Fibroblast of gingiva (primary cell): ENCODE measurements at regions not wholly inside any gene's neighbourhood (a gene's known extent, or its start where the extent isn't known, plus 50 kb on each side); places are given as distances from the start of the nearest gene placed in this dataset.
"Not testable (repeated sequence)": the region's sequence is repeated elsewhere in the genome, so short reads cannot be mapped to it uniquely, and the experiment has no call there.

ENCODE experiments used
- DNase-seq: peaks from one replicate; pipeline ENCODE4 v3.0.0-alpha.2; 2011; ENCODE audit warnings: low read depth

DNA sequence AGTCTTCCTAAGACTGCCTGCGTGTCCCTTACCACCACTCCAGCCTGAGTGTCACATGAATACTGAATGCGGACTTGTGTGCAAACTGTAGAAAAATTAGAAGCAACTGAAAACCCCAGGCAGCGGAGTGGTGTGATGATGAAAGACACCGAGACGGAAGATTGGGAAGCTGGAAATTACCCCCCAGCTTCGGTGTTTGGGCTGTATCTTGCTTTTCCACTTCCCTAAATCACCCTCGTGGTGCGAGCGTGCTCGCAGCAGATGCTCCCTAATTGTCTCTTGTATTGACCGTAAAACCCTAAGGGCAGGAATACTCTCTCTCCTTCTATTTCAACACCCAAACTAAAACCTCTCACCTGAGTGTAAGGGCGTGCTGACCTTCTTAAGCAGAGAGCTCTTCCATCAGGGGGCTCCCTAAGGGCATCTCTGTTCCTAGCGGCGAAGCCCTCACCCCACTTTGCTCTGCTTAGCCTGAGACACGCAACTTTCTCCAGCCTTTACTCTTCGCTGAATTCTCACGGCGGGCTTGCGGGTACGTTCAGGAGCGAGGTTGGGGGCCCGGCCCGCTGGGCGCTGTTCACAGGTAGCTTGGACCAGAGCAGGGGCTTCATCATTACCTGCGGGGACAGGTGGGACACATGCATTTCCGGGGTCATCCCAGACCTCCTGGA, 62.4 kb downstream of the CRYBB2 start:
- no peak for DNase-seq

DNA sequence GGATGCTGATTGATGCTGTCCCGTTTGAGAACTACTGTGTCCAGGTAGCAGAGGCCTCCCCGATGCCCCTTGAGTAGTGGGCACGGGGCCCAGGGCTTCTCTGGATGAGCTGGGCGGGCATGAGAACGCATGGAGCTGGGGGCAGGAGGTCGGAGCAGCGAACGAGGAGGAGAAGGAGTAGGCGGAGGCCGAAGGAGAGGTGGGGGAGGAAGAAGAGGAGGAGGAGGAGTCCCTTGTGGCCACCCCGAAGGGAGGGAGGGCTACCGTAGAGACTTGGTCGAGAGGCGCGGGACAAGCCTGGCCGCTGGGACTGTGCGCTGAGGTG, 62.9 kb downstream of the CRYBB2 start:
- DNase-seq, result no peak

DNA sequence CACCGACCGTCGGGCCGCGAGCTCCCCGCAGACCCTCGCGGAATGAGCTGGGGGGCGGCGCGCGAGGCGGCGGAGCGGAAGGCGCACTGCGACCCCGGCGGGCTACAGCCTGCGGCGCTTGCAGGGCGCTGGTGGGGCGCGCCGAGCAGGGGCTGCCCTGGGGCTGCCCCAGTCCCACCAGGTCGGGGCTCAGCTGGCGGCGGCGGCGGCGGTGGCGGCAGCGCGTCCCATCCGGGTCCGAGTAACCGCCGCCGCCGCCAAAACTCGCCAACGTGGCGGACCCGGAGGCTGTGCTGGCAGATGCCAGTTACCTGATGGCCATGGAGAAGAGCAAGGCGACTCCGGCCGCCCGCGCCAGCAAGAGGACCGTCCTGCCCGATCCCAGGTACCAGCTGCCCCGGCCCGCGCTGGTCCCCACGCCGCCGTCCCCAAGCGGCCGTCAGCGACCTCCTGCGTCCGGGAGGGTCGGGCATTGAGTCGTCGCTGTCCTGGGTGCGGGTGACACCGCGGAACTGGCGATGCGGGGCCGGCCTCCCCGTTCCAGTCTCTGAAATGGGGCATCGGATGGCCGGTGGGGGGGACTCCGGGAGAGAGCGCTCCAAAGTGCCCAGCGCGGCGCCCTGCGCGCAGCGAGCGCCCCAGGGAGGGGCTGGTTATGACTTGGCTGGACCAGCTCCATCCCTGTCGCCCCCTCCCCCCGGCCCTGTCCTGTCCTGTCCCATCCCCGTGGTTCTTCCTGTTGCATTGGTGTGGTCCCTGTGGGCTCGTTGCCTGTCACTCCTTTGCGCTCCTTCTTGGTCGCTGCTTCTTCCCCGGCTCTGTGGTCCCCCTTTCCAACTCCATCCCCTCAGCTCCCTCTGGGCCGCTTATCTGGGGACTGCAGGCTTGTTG, 63.5 kb downstream of the CRYBB2 start:
- DNase-seq, result no peak

DNA sequence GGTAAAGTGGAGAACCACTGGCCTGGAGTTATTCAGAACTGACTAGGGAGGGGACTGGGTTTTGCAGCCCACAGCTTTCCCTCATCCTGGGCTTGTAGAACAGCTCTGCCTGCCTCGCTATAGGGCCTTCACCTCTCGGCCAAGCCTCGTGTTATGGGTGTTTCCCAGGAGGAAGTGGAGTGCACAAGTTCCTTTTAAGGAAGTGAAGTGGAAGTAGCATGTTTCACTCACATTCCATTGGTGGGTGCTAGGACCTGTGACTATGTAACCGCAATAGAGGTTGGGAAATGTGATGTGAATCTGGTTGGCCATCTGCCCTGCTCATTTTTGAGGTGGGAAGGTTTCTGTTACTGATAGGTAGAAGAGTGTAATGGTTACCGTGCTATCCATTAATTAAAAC, 69.0 kb downstream of the CRYBB2 start:
- DNase-seq, result not testable (repeated sequence)

DNA sequence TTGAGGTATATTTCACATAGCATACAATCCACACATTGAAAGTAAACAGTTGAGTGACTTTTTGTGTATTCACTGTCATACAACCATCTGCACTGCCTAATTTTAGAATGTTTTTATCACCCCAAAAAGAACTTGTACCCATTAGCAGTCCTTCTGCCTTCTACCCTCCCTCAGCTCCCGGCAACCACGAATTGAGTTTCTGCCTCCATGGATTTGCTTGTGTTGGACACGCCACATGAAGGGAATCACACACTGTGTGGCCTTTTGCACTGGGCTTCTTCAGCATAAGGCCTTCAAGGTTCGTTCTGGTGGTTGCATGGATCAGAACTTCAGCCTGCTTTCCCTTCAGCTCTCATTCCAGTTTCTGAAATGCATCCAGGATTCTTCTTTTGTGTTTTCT, 82.5 kb downstream of the CRYBB2 start:
- not testable (repeated sequence) for DNase-seq

DNA sequence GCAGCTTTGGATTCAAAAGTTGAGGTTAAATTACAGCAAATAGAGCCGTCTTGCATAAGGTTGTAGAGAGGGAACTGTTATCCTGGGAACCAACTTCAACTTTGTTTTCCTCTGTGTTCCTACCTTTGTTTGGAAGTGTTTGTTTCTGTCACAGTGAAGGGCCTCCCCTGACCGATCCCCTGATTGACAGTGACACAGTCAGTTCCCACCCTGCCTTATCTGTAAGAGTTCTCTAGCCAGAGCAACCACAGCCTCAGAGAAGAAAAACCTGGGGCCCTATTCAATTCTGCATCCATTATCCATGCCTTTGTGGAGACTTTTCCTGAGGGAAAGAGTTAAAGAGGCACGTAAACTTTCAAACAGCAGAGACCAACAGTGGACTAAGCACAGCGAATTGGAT, 90.1 kb downstream of the CRYBB2 start:
- DNase-seq, result not testable (repeated sequence)

DNA sequence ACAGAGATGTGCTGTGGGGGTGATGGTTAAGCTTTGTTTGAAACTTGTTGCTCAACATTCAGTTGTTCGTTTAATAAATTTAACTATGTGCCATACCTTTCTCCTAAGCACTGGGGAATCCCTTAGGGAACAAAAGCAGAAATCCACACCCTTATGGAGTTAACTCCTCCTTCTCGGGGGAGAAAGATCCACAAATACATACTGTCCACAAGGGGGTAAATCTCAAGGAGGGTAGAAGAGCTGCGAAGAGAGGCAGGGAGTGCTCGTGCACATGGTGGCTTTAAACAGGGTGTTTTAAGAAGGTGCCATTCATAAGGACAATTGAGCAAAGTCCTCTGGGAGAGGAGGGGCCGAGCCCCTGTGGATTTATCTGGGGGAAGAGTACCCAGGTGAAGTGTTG, 92.5 kb downstream of the CRYBB2 start:
- DNase-seq, result not testable (repeated sequence)

DNA sequence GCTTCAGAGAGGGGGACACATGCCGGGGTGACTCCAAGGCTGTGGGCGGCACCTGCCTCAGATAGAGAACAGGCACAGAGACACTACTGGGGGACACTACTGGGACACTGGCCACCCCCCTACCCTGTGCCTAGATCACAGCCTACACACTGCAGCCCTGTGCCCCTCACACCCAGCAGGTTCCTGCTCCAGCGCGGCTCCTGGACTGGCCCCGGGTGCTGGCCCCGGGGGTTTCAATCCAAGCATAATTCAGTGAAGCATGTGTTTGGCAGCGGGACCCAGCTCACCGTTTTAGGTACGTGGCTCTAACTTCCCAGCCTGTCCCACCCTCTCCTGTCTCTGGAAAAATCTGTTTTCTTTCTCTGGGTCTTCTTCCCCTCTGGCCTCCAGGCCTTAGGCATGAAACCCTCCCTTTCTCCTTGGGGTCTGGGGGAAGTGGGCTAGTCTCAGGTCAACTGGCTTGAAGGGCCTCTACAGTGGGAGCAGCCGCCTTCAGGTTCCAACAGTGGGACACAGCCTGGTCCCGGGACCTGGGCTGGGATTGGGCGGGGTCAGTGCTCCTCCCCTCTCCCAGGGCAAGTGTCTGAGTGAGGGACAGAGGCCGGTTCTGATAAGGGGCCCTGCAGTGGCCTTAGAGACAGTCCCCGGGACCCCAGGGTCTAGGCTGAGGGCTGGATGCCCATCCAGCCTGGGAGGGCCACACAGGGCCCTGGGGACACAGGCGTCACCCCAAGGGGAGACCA, 98.8 kb downstream of the CRYBB2 start:
- DNase-seq, result no peak

DNA sequence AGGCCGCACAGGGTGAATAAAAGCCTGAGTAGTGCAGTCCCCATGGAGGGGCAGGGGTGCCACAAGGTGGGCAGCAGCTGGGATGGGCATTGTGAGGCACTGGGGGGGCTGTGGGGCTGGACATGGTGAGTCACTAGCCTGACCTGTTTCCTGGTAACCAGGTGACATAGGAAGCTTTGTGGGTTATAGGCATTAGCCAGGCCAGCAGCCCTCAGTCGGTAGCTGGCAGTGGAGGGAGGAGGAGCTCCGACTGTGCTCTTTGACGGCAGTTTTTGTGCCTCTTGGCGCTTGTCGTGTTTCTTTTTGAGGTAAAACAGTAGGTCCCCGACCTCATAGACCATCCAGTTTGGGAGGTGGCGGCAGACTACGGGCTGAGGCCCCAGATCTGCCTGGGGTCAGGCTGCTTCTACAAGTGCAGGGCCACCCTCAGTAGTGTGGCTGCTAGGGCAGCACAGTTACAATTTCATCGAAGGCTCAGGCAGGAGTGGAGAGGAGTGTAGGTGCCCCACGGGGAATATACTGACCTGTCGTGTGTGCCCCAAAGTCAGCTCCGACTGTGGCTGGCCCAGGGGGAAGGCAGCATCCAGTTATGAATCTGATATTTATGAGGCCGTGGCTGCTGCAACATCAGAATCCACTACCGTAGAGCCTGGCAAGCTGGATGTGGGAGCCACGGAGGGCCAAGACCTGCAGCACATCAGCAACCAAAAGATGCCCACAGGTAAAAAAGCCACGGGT, 107.7 kb downstream of the CRYBB2 start:
- no peak for DNase-seq

DNA sequence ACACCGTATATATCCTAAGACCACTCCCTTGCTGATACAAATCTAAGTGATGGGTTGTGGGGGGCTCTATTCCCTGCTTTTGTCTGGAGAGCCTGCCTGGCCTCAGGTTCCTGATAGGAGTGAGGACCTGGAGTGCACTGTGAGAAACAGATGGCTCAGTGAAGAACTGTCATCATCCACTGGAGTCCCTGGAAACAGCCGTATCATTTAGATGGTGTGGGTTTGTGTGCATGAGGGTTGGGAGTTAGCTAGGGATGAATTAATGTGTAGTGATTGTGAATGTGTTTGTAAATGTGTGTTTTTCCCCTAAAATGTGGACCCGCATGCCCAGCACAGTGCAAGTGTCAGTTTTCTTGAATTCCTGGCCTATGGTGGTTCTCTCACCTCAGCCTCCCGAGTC, 111.6 kb downstream of the CRYBB2 start:
- DNase-seq, result no peak

DNA sequence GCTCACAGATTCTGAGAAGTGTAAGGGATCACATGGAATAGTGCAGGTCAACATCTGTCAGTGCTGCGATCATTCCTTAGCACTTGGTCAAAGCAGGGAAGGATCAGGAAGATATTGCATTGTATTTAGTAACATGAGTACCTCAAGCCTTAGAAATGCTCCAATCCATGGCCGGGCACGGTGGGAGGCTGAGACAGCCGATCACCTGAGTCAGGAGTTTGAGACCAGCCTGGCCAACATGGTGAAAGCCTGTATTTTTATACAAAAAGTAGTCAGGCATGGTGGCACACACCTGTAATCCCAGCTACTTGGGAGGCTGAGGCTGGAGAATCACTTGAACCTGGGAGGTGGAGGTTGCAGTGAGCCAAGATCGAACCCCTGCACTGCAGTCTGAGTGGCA, 112.5 kb downstream of the CRYBB2 start:
- DNase-seq, result not testable (repeated sequence)

DNA sequence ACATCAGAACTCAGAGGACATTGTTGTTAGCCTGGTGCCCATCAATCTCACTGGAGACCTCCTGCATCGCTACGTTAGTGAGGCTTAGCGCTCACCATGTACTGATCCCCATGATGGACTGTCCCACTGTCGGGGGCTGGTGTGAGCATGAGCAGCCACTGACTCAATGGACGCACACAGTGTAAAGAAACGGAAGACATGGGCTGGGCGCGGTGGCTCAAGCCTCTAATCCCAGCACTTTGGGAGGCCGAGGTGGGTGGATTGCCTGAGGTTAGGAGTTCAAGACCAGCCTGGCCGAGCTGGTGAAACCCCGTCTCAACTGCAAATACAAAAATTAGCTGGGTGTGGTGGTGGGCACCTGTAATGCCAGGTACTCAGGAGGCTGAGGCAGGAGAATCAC, 112.9 kb downstream of the CRYBB2 start:
- no peak for DNase-seq

DNA sequence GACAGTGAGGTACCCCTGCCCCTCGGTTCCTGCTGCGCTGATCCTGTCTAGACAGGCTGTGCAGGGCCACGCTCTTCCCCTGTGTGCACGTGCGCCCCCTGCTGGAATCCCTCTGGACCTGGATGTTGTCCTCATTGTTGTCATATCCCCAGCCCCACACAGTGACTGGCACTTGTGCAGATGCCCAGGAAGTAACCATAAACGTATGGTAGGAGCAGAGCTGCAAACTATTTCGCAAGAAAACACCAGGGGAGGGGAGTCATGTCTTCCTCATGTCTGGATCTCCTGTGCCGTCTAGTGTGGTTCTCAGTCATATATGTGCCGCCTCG, 114.7 kb downstream of the CRYBB2 start:
- no peak for DNase-seq

DNA sequence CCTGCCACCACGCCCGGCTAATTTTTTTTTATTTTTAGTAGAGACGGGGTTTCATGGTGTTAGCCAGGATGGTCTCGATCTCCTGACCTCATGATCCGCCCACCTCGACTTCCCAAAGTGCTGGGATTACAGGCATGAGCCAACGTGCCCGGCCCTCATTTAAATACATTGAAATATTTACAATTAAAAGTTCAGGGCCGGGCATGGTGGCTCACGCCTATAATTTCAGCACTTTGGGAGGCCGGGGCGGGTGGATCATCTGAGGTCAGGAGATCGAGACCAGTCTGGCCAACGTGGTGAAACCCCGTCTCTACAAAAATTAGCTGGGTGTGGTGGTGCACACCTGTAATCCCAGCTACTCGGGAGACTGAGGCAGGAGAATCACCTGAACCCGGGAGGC, 115.2 kb downstream of the CRYBB2 start:
- DNase-seq, result not testable (repeated sequence)

DNA sequence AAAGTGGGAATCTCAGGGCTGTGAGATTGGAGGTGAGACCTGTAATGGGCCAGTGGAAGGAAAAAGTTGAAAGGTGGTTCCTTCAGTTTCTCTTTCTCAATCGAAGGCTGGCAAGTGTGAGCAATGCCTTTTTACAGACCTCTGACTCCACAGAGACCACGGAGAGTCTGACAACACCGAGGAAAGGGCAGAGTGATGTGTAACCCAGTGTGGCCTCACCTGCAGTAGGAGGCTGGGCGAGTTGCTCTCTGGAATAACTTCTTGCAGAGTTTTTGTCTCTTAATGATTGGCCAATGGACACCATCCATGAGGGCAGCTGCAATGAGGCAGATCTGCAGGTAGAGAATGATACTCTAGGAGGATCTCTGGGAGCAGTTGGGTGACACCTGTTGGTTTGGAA, 115.8 kb downstream of the CRYBB2 start:
- not testable (repeated sequence) for DNase-seq

DNA sequence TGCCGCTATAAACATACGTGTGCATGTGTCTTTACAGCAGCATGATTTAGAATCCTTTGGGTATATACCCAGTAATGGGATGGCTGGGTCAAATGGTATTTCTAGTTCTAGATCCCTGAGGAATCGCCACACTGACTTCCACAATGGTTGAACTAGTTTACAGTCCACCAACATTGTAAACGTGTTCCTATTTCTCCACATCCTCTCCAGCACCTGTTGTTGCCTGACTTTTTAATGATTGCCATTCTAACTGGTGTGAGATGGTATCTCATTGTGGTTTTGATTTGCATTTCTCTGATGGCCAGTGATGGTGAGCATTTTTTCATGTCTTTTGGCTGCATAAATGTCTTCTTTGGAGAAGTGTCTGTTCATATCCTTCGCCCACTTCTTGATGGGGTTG, 121.1 kb downstream of the CRYBB2 start:
- not testable (repeated sequence) for DNase-seq

DNA sequence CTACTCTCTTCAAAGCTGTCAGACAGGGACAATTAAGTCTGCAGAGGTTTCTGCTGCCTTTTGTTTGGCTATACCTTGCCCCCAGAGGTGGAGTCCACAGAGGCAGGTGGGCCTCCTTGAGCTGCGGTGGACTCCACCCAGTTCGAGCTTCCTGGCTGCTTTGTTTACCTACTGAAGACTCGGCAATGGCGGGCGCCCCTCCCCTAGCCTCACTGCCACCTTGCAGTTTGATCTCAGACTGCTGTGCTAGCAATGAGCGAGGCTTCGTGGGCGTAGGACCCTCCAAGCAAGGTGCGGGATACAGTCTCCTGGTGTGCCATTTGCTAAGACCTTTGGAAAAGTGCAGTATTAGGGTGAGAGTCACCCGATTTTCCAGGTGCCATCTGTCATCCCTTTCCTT, 124.9 kb downstream of the CRYBB2 start:
- DNase-seq, result not testable (repeated sequence)

DNA sequence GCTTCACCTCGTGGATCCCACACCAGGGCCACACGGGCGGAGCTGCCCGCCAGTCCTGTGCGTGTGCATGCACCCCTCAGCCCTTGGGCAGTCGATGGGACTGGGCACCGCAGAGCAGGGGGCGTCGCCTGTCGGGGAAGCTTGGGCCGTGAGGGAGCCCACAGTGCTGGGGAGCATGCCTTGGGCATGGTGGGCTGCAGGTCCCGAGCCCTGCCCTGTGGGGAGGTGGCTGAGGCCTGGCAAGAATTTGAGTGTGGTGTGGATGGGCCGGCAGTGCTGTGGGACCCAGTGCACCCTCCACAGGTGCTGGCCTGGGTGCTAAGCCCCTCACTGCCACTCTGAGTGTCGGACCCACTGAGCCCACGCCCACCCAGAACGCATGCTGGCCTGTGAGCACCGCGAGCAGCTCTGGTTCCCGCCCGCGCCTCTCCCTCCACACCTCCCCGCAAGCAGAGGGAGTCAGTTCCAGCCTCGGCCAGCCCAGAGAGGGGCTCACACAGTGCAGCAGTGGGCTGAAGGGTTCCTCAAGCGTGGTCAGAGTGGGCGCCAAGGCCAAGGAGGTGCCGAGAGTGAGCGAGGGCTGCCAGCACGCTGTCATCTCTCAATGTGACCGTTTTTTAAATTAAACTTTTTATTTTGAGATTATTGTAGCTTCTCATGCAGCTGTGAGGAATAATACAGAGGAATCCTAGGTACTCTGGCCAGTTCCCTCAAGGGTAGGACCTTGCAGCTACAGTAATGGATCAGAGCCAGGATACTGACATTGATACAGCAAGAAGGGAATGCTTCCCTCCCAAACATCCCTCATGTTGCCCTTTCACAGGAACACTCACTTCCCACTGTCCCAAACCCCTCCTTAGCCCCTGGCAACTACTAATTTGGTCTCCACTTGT, 127.7 kb downstream of the CRYBB2 start:
- DNase-seq, result peak; percentile 21

DNA sequence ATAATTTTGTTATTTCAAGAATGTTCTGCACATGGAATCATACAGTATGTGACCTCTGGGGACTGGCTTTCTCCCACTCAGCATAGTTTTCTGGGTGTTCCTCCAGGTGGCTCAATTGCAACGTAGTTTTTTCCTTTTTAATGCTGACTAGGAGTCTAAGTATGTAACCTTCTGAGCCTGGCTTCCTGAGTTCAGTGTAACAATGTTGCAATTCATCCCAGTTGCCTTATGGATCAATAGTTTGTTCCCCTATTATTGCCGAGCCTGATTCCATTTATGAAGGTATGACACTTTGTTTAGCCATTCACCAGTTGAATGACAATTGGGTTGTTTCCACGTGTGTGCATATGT, 128.3 kb downstream of the CRYBB2 start:
- no peak for DNase-seq

DNA sequence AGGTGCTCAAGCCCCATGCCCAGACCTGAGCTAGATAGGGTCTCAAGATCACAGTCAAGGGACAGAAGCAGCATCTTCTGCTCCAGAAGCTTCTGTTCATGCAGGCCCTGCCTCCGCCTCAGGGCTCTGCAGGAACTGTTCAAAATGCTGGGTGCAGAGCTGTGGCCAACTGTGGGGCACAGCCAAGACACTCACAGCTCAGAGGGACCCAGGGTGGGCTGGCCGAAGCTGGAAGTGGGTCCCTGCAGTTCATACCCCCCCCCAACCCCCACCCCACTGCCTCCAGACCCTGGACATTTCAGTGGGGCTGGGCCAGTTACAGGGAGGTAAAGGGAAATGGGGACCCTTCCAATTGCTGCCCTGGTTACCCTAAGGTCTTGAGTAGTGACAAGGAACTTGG, 129.0 kb downstream of the CRYBB2 start:
- no peak for DNase-seq

DNA sequence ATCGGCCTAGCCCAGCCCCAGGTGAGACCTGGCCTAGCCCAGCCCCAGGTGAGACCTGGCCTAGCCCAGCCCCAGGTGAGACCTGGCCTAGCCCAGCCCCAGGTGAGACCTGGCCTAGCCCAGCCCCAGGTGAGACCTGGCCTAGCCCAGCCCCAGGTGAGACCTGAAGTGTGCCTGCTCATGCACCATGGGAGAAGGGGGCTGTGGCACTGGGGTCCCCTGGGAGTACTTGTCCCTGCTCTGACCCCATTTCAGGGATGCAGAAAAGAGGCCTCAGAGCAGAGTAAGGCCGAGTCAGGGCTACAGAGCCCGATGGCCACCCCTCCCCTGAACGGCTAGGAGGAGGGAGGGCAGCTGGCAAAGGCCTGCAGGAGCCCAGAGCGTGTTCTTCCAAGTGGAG, 129.6 kb downstream of the CRYBB2 start:
- not testable (repeated sequence) for DNase-seq
